GM18907 (cell line): ENCODE measurements at regions not wholly inside any gene's neighbourhood (a gene's known extent, or its start where the extent isn't known, plus 50 kb on each side); places are given as distances from the start of the nearest gene placed in this dataset.

Experiments
- ATAC-seq: cut with Tn5 transposase; IDR thresholded peaks from one replicate; pipeline ENCODE4 v1.9.1; 2021; ENCODE audit warnings: mild to moderate bottlenecking, moderate library complexity; ENCODE audit not compliant: unreplicated experiment

DNA sequence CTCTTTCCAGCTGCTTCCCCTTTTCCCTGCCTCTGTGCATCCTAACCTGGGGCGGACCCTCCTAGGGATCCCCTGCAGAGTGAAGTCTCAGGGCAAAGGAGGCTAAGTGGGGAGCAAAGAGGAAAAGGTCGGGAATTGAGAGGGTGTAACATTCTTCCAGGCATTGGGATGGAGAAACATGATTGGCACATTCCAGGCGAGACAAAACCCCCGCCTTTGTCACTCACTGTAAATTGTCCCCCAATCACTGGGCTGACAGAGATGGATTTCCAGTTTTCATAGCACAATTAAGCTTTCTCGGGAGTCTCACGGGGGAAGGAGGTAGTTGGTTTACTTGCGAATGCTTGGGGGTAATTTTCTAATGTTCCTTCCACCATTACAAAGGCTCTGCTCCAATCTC lies 74.9 kb downstream of the MIAT start:
- no peak for ATAC-seq

DNA sequence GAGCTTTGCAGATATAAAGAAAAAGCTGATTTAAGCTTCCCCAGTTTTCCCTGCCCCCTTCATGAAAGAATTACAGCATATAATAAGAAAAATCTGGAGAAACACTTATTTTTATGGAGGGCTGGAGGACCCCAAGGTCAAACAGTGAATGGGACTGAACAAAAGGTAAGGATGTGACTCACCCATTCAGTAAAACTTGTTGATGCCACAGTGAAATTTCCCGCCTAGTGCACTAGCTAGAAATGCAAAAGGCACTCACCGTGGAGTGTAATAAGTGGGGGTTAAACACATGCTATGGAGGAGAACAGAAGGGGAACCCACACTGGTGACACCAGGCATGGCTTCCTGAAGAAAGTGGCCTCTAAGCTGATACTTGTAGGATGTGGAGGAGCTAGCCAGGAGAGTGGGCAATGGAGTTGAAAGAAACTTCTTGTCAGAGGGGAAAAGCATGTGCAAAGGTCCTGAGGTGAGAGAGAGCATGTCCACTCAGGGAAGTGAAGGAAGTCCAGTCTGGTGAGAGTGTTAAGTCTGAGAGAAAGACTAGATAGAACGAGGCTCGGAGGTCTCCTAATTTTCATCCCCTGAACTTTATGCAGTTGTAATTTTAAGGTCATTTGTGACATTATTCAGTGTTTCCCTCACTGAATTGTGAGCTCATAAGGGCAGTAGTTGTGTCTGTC lies 77.1 kb downstream of the MIAT start:
- ATAC-seq: no peak

DNA sequence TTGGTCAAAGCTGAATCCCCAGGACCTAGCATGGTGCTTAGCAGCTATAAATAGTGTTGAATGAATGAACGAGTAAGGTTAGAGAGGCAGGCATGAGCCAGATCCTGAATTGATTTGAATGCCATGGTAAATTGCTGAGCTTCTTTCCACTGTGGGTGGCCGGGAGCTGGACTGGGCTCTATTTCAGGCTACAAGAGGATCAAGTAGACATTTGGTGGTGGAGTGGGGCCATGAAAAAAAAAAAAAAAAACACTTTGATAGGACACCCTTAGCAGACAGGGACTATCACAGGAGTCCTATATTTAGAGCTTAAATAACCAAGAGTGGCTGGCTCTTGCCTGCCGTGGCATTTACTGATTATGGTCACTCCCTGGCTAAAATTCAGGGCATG lies 77.6 kb downstream of the MIAT start:
- ATAC-seq: no peak

DNA sequence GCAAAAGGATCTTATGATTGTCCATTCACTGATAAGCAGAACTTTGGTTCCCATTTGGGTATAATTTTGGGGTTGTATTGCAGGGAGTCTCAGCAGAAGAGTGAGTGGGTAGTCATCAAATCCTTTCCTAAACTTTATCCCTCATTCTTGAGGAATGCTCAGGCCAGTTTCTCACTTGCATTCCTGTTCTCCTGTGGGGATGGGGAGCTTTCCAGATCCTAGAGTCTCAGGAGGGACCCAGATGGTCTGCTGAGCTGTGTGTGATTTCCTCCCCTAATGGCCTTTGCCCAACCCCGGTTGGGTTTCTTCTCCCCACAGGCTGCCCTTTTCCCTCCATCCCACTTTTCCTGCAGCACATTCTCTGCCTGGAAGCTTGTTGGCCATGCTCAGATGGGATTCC lies 79.9 kb downstream of the MIAT start:
- ATAC-seq: no peak

DNA sequence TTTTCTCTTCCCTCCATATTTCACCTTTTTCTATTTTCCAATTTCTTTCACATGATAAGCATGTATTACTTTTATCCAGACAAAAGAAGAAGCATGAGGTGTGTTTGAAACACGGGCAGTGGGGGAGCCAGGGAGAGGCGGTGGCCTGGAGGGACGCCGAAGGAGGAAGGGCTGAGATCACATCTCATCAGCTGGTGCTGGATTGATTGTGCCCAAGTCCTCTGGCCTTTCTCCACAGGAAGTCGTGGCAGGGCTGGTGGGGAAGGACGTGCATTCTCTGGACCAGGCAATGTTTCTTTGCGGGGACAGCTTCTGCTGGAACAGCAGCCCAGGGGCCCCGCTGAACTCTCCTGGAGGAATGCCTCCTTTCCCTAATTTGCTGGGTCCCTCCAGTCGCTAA lies 82.9 kb downstream of the MIAT start:
- no peak for ATAC-seq

DNA sequence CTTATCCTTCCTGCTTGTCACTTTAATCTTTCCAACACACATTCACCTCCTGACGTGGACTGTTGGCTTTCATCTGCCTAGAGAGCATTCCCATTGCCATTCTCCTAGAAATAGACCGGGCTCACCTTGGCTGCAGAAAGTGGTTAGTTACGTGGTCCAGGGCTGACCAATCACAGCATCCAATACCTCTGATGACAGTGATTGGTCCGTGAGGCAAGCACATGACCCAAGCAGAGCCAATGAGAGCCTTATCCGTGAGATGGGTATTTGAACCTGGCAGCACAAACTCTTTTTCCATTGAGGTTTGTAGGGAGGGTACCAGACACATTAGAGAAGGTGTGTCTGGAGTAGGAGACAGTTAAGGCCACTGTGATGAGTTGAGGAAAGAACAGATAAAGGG lies 85.8 kb downstream of the MIAT start:
- ATAC-seq: no peak

DNA sequence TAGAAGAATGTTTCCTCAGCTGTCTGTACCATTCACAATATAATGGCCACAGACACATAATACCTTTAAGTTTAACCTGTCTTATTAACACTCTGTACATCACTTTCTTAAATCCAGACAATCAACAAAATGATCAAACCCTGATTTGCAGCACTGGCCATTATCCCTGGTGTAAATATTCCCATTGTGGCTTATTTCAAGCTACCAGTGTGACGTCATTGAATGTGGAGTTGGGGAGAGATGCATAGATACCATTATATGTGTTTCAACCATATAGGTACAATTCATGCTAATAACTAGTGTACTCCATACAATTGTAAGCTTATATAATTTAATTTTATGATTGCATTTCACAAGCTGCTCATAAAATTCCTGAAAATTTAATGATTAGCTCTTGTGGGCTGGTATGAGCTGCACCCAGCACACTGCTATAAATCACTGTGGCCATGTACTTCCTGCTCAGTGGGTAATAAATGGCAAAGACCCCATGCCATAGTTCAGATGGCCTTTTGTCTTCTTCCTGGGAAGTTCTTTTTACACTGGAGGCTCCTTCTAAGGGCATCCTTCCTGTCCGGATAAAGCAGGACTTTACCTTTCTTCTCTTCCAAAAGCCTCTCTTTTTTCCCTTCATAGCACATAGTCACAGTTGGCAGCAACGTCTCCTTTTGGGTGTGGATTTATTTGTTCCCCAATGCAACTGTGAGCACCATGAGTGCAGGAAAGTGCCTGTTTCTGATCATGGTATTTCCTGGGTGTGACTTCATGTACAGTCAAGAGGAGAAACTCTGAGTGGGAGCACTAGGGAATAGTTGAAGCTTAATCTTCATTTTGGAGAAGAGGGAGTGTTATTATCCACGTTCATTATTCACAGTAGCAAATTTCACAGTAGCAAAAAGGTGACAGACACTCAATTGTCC lies 87.8 kb downstream of the MIAT start:
- no peak for ATAC-seq

DNA sequence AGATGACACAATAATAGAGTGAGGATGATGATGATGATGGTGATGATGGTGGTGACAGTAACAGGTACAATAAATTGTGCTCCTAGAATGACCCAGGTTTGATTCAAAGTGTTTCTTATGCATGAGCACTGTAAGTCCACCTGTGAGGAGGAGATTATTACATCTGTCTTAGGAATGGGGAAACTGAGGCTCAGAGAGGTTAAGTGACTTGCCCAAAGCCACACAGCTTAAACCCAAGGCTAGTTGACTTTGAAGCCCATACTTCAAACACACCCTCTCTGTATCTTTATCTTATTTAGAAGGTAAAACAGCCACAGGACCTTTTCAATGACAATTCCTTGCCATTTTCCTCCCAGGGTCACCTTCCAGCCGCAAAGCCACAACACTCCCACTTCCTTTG lies 88.9 kb downstream of the MIAT start:
- no peak for ATAC-seq

DNA sequence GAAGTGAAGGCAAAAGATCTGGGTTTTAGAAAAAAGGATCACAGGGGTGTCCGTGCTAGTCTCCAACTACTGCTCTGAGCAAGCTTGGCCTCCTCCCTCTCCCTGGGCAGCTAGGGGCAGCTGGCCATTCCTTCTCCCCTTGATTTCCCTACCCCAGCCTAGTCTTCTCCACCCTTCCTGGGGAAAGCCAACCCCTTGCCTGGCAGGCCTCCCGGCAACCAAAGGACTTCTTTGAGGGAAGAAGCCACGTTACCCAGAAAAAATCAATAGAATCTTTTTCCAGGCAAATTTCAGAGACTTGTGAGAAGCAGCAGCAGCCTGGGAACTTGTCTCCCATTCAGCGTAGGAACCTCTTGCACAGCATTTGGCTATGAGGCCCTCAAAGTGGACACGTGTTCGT lies 91.5 kb downstream of the MIAT start:
- no peak for ATAC-seq

DNA sequence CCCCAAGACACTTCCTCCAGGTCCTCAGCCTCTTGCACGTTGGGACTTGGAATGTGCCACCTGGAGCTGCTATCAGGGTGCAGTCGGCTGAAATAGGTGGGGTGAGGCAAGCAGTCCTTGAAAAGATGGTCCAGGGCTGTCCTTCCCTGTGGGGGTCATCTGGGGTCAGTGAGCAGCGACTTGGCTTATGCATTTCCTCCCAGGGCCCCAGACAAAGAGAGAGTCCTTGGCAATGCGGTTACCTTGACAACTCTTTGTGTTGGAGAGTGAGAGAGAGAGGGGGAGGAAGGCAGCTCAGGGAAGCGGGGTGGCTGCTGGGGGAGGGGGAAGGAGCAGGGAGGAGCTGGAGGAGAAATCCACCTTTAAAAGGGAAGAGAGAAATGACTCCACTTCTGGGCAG lies 93.8 kb downstream of the MIAT start:
- ATAC-seq: no peak

DNA sequence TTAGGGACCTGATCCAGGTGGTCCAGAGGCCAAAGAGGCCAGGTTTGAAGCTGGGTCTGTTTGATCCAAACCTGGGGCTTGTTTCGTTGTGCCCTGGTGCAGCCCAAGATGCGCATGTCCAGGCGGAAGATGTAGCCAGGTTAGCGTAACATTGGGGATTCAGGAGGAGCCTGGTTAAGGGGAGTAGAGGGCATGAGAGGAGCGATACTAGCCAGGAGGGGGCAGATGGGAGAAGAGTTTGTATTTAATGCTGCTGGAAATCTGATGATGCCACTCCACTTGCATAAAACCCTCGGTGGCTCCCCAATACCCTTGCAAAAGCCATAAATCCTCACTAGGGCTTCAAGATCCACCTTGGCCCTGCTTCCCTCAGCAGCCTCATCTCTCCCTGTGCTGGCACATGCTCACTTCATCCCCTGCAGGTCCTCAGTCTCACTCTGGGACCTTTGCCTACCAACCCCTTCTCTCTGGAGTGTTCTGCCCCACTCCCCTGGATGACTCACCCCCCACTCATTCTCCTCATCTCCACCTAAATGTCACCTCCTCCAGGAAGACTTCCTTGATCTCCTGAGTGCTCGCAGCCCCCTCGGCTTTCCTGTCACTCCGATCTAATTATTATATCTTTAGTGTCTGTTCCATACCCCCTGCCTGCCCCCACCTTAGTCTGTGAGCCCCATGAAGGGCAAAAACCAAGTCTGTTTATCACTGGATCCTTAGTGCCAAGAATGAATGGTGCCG lies 95.9 kb downstream of the MIAT start:
- no peak for ATAC-seq

DNA sequence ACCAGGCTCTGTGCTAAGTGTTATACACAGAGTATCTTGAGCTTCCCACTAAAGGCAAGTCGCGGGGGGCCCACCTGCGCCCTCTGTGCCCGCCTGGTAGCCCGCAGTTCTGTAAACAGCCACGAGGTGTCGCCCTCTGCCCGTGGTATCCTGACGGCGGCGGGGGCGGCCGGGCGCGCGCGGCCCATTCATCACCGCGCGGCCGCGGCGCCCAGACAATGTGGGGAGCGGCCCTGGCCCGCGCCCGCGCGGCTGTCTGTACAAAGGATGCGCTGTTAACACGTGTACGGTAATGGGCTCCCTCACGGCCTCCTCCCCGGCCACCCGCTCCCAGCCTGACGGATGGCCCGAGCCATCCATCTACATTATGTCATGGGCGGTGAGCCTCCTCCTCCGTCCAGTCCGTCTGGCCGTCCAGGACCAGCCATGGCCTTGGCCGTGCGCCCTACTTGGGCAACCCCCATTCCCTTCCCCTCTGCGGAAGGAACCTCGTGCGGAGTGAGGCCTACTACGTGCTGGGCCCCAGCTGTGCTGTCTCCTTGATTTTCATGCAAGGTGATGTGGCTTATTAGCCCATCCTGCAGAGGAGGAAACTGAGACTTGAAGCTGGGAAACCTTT lies 99.4 kb downstream of the MIAT start:
- no peak for ATAC-seq

DNA sequence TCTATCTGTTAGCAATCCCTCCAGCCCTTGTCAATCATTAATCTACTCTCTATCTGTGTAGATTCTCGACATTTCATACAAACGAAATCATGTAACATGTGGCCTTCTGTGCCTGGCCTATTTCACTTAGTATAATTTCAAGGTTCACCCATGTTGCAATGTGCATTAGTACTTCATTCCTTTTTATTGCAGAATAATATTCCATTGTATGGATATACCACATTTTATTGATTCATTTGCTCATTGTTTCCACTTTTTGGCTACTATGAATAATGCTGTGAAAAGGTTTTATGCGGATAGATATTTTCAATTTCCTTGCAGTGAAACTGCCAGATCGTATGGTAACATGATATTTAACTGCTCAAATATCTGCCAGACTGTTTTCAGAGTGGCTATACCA lies 100.1 kb downstream of the MIAT start:
- ATAC-seq: no peak

DNA sequence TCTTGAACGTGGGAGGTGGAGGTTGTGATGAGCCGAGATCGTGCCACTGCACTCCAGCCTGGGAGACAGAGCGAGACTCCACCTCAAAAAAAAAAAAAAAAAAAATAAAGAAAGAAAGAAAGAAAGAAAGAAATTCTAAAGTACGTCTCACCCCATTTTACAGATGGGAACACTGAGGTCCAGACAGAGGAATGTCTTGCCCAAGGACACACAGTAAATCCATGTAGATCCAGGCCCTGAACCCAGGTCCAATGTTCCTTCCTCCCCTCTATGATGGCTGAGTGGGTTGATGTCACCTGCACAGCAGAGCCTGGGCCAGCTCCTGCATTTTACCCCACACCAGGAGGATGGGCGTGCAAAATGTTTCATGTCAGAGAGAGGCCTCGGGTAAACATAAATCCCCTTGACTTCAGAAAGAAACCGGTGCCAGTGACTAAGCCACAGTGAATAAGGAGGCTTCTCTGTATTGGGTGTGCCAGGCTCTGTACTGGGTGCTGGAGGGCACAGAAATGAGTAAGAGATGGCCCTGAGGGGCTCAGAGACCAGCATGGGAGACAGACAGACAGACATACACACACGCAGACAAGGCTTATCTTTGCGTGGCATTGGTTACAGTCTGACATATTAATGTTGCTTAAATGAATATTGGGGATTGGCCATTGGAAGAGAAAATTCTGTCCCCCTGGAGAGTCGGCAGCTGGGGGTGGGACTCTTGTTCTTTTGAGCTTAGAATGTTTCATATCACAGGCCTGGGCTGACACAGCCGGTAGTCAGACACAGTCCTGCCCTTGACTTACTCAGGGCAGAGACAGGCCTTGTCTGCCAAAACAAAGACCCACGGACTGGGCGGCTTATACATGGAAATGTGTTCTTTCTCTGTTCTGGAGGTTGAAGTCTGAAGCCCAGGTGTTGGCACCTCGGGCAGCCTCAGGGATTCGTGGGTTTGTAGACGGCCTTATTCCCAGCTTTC lies 105.4 kb downstream of the MIAT start:
- ATAC-seq: no peak

DNA sequence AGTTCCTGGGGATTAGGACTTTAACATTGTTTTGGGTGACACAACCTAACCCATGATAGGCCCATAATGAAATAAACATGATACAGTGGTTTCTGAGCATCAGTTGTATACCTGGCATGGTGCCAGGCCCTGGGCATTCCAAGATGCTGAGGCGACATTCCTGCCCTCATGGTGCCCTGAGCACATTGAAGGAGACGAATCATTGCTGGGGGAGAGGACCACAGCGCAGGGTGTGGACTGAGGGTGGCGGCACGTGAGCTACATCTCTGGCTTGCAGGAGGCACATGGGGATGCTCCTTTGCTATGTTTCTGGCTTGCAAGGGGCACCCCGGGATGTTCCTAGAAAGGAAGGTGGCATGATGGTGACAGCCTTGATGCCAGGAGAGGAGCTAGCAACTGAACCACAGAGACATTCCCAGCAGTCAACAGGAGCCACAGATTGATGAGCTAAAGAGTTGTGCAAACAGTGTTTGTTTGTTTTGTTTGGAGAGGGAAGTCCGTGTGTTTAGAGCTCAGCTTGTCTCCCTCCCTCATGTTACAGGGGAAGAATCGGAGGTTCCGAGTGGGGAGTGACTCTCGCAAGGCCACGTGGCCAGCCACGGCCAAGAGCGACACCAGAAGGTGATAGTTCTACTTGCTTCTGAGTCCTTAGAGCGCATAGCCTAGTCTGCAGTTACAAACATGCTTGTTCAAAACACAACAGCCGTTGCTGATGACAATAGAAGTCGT lies 106.4 kb downstream of the MIAT start:
- ATAC-seq: no peak

DNA sequence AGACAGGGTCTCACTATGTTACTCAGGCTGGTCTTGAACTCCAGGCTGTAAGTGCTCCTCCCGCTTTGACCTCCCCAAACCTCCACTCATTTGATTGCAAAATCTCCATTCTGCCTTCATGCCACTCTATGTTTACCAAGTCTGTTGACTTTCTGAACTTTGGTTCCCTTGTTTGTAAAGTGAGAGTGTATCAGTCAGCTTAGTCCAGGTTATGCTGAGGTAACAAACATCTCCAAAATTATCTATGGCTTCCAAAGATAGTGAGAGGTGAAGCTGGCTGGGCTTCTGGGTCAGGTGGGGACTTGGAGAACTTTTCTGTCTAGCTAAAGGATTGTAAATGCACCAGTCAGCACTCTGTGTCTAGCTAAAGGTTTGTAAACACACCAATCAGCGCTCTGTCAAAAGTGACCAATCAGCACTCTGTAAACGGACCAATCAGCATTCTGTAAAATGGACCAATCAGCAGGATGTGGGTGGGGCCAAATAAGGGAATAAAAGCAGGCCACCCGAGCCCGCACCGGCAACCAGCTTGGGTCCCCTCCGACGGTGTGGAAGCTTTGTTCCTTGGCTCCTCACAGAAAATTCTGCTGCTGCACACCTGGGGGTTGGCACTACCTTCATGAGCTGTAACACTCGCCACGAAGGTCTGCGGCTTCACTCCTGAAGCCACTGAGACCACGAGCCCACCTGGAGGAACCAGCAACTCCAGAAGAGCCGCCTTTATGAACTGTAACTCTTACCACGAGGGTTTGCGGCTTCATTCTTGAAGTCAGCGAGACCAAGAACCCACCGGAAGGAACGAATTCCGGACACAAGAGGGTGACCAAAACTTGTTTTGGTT lies 109.3 kb downstream of the MIAT start:
- no peak for ATAC-seq

DNA sequence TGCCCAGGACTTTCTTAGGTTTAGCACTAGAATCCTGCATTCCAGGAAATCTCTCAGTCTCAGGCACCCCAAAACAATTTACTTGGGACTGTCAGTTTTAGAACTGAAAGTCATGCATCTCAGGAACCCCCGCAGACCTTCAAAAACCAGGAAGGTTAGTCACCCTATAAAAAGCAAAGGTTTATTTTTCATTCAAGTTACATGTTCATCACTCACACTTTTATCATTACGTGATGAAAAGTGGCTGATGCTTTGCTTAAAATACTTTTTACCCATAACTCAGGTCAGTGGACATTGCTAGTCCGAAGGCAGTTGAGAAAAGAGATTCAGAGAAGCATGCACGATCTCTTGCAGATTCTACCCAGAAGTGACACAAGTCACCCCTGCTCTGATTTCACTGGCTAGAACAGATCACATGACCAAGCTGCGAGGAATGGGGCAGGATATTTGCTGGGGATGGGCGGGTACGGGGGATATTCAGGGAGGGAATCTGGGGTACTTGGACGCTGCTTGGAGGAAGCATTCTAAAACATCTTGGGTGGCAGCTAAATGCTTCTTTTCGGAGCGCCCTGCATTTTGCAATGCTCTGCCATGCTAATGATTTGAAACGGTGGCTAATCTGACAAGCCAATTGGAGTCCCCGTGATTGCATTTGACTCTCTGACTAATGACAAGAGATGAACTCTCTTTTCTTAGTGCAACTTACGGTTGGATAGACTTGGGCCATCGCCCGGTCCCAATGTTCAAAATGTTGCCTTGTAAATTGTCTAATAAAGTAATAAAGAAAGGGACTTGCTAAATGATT lies 110.2 kb downstream of the MIAT start:
- ATAC-seq: no peak

DNA sequence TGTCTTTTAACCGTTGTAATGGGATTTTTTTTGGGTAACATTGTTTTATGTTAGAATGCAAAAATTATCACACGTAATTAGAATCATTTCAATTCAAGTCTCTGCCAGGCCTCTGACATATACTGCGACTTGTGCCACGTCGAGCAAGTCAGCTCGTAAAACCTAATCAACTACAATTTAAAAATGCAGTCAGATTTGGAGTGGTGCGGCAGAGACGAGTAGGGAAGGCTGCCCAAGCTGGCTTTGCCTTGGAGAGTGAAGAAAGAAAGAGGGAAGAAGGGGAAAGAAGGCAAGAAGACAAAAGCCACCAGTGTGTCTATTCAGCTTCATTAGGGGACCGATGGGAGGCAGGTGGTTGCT lies 110.7 kb downstream of the MIAT start:
- ATAC-seq: no peak
